GM21576 (cell line): ENCODE measurements at regions not wholly inside any gene's neighbourhood (a gene's known extent, or its start where the extent isn't known, plus 50 kb on each side); places are given as distances from the start of the nearest gene placed in this dataset.

Source experiments
- ATAC-seq: cut with Tn5 transposase; IDR thresholded peaks from one replicate; pipeline ENCODE4 v1.9.1; 2021; ENCODE audit warnings: mild to moderate bottlenecking, moderate library complexity; ENCODE audit not compliant: unreplicated experiment

GRCh38 chr17:79214940-79215604 lies 140.4 kb downstream of the ENGASE start:
- no peak for ATAC-seq

DNA sequence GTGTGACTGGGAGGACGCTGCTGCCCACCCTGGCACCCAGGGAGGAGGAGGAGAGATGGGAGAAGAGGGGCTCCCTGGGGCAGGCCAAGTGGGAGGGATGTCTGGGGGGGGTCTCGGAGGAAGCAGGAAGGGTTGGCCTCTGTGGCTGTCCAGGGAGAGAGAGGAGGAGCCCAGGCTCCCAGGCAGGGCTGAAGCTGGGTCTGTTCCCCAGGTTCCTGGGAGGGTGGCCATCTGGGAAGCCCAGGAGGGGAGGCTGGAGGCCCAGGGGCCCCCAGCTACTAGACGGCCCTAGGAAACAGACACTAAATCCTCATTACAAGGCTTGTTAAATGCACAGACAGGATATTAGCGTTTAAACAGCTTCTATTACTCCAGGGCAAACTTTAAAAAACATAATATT lies 139.8 kb downstream of the ENGASE start:
- no peak for ATAC-seq

DNA sequence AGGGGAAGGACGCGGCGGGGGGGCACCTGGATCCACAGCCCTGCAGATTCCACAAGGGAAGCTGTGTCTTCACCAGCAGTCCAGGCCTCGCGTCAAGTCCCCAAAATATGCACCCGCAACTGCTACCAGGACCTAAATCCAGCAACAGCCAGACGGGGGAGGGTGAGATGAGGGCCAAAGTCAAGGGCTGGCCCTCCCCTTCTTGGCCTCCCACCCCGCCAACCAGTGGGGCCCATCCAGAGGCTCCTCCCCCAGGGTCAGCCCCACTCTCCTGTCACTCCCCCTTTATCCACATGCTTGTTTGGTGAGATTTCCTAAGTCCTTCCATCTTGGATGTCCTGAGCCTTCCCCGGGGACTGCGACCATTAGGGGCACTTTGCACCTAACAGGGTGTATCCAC lies 138.7 kb downstream of the ENGASE start:
- no peak for ATAC-seq

GRCh38 chr17:79212149-79213087 lies 137.8 kb downstream of the ENGASE start:
- ATAC-seq: no peak

DNA sequence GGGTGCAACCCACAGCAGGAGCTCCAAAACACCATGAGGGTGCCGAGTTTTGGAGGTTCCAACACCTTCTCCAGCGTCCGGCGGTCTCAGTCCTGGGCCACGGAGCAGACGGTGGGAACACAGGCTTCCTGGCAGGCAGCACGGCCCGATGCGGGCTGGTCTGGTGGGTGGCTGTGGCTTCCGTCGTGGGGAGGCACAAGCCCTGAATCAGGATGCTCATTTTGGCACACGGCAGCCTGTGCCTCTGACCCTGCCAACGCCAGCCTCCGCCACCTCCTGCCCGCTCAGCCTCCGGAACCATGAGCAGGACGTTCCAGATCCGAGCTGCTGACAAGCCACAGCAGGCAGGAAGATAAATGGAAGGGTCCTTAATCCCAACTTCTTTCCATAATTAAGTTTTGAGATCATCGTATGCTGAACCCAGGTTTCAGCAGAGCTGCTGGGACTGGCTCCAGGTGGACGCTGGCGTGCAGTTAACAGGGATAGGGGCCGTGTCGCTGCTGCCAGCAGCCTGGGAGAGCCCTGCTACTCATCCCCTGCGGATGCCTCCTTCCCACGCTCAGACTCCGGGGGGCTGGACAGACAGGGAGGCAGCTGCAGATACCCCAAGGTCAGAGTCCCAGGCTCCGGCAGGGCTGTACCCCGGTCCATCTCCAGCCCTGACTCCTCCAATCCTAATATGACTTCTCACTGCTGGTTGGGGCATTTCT lies 136.6 kb downstream of the ENGASE start:
- no peak for ATAC-seq

DNA sequence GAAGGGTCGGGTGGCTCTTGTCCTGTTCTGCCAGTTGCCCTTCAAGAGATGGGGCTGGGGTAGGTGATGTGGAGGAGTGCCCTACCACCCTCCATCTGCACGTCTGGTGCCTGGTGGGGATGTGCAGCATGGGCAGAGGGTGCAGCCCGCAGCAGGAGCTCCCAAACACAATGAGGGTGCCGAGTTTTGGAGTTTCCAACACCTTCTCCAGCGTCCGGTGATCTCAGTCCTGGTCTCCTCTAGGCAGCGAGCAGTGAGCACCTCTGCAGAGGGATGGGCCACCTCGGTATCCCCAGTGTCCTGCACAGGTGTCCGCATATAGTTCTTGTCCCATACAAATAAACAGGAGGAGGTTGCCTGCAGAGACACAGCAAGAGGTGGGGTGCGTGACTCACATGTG lies 136.0 kb downstream of the ENGASE start:
- ATAC-seq: no peak

GRCh38 chr17:79207960-79208359 lies 133.3 kb downstream of the ENGASE start:
- ATAC-seq: no peak

- no peak for ATAC-seq
Measured at GRCh38 chr17:79205688-79206205, 131.1 kb downstream of the ENGASE start.

GRCh38 chr17:79204261-79204660 lies 129.6 kb downstream of the ENGASE start:
- ATAC-seq: no peak

- no peak for ATAC-seq
Measured at GRCh38 chr17:79203657-79204056, 129.0 kb downstream of the ENGASE start.

GRCh38 chr17:79203016-79203415 lies 128.4 kb downstream of the ENGASE start:
- ATAC-seq: no peak

DNA sequence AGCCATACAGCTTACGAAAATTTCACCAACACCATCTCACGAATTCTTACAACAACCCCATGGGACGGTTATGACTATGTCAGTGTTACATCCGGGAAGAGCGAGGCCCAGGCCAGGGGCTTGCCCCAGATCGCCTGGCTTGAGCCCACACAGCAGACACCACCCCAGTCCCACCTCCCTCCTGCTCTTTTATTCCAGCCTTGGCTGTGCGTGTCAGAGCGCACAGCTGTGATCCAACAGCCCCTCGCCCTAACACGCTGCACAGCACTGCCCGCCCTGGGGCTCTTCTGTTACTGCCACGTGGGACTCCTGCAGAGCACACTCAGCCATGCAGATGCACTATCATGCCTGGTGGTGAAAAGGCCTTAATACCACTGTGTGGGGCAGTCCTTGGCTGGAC lies 127.9 kb downstream of the ENGASE start:
- ATAC-seq: no peak

DNA sequence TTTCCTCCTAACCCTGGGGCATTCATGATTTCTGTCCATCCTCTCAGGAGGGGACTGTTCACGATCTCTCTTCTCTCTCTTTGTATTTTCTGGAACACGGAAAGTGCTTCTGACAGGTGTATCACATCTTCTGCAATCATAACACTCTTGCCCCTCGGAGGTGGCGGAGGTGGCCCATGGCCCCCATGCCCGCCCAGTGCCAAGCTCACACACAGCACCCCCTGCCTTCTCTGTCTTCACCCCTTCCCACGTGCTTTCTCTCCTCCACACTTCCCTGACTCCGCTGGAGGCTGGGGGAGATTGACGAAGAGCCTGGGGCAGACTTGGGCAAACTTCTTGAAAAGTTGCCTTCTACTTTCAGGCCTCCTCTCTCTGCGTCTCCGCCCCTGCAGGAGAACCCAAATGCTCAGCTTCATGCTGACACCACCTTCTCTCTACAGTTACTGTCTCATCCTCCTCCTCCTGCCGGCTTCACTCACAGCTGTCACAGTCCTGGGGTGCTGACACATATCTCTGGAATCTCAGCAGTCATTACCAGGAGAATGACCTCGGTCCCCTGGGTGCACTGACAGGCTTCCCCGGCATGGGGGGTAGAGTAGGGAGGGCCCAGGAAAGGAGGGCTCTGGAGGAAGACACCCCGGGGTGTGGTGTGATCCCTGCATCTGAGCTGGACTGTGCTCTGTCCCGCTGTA lies 127.1 kb downstream of the ENGASE start:
- no peak for ATAC-seq

DNA sequence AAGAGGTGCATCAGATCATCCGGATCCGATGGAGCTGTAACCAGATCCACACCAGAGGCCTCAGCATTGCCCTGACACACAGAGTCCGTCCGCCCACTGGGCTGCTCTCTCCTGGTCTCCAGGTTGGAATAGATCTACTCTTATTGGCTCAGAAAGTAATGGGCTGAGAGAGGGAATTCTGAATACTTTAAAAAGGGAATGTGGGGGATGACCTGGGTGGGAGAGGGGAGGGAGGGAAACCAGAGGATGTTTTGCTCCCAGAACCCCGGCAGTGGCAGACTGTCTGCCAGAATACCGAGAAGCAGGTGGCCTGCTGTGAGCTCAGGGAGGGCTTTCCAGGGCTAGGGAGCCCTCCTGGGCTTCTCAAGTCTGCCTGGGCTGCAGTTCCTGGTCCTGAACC lies 126.5 kb downstream of the ENGASE start:
- ATAC-seq: no peak

DNA sequence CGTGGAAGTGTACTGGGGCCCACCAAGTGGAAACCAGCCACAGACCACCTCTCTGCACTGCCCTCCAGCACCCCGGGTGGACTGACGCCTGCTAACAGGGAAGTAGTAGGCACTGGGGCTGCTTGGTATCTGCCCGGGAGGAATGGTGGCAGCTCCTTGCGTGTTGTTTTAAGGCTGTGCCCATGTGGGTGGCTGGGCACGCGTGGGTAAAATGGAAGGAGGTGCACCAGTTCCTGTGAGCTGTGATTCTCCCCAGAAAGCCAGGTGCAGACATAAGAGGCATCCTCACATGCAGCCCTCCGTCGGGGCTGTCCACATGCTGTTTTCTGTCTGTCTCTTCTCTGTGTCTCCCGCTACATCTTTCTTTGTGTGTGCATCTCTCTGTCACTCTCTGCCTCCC lies 122.3 kb downstream of the ENGASE start:
- ATAC-seq: no peak

GRCh38 chr17:79192503-79193351 lies 118.1 kb downstream of the ENGASE start:
- no peak for ATAC-seq

DNA sequence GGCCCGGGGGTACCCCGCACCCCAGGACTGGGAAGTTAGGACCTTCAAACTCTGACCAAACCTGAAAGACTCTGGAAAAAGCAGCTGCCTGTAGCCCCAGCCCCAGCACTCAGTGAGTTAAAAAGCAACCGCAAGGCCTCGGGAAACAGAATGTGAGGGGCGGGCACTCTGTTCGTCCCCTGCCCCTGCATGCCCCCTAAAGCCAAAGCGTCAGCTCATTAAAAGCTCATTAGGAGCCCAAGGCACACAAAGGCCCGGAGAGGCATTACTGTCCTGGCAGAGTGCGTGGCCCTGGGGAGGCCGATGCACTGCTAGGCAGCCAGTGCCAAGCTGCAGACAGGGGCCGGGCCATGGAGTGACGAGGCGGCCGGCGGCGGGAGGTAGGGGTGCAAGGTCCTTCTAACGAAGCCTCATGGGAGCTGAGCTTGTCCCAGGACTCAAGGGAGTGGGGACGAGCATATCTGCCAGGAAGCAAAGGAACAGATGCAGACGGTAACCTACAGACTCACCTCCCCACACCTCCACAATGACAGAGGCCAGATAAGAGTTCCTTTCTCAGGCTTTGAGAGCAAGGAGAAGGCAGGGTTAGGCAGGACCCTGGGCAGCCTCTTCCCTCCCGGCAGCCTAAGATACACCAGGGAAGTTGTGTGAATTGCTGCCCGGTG lies 116.8 kb downstream of the ENGASE start:
- ATAC-seq: no peak

DNA sequence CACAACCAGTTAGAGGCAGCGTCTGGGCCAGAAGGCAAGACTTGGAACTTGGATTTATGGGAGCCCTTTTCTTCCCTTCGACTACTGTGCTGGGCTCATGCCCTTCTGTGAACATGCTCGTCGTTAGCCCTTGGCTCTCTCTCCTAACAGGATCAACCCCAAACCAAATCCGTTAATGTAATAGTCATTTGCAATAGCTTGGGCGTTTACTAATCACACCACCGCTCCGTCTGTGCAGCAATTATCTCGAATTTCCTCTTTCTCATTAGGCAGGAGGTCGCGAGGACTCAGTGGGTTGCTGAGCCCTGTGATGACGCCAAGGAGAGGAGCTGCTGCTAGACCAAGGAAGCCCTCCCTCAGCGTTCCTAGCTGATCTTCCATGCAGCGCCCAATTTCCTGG lies 114.7 kb downstream of the ENGASE start:
- ATAC-seq: no peak

GRCh38 chr17:79188685-79189084 lies 114.1 kb downstream of the ENGASE start:
- ATAC-seq: no peak
